Stimulated activated CD4-positive, alpha-beta T cell treated with anti-CD3 and anti-CD28 coated beads, Interleukin-1b, Interleukin-23, amount 100 ng/mL, for 4 hours (primary cell): ENCODE measurements at regions not wholly inside any gene's neighbourhood (a gene's known extent, or its start where the extent isn't known, plus 50 kb on each side); places are given as distances from the start of the nearest gene placed in this dataset.

ENCODE experiments used
- DNase-seq, 2 donors: peaks; one replicate each; pipeline ENCODE4 v3.0.0-alpha.2; 2020; ENCODE audit warnings: low read depth in 2 of 2

DNA sequence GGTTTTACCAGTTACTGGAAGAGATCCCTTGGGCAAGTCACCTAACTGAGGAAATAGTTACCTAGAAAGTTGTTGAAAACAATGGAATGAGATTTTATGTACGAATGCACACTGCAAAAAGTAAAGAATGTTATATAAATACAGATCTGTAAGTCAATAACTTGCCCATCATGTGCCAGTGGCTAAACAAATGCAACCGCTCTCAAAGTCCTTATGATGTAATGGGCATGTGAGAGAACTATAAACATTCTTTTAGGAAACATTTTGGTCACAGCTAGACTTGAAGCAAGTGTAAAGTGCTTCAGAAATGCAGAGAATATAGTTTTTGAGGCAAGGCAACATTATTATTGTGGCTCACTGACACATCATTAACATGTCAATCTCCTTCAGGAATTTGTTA, 1044.5 kb downstream of the TUSC7 start:
- no peak for DNase-seq

DNA sequence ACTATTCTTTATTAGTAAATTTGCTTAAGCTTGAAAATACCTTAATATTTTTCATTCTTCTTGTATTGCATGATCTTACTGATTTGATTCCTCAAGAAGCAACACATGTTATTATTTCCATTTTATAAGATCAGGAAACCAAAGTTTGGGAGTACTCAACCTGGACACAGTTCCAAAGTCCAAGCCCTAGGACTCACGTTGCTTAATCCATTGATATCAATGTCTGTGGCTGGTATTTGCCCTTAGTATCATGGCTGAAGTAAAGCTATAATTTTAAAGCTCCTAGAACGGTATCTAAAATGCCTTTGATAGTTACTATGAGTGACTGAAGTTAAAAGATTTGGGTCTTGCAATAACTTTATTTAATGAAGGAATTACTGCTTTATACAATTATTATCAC, 1045.3 kb downstream of the TUSC7 start:
- no peak for DNase-seq

DNA sequence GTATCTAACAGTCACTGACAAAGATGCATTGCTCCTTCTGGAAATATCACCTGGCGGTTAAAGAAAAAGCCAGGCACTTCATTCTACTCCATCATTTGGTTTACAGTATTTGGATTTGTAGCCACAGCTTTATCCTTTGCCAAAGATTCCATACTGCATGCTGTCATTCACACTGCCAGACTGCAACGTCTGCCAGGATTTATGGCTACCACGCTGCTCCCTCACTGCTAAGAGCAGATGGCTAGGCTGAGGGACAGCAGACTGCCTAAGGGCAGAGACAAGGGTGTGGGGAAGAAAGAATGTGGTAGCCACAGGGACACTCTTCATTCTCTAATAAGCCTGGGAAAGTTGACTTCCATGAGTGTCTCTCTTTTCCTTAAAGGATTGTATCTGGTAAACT, 1047.0 kb downstream of the TUSC7 start:
- no peak for DNase-seq

DNA sequence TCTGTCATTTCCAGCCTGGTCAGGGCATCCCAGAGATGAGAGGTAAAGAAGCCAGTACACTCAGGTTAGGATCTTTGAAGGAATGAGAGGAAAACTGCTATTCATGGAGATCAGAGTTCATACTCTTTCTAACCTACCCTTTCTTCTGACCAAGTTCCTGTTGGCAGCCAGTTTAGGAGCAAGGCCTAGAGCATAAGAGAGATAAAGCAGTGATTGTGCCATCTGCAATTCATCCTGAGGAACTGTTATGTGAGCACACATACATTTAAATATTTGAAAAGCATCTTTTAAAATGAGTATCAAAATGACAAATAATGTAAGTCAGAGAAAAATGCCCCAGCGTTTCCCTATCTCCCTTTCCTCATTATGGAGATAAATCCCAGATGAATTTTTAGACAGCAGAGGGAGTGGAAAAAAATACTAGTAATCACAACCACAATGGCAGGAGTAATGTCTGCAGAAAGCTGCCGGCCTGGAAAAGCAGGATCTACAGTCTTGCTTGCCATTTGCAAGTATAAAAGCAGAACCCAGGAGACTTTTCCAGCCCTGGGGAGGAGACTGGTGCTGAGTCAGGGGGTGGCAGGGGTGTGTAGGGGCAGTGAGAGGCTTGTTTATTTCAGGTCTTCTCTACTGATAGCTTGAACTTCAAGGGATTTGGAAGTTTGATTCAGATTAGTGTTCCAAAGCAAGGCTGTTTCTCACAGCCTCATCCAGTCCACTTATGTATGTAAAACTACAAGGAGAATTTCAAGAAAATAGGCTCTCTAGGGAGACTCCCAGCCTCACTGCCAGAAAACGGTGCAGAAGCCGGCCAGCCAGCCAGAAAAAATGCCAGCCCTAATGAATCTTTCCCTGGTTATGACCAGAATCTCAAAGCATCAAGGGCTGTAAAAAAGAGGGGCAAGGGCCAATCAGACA, 1052.4 kb downstream of the TUSC7 start:
- no peak for DNase-seq

DNA sequence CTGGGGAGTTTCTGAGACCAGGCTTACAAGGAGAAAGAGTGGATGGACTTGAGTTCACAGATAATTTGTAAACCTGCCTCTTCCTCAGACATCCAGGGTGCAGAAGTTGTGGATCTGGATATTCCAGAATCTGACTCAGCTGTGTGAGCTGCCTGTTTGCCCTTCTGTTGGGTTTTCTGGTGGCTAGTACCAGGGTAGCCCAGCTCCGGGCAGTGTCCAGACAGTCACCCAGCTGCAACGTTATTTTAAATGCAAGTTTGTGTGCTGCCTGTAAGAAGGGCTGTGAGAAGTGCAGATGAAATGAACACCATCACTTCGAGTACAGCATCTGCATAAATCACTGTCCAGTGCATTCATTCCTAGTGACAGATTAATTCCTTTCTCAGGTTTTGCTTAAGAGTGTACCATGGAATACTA, 1053.0 kb downstream of the TUSC7 start:
- DNase-seq, result no peak

DNA sequence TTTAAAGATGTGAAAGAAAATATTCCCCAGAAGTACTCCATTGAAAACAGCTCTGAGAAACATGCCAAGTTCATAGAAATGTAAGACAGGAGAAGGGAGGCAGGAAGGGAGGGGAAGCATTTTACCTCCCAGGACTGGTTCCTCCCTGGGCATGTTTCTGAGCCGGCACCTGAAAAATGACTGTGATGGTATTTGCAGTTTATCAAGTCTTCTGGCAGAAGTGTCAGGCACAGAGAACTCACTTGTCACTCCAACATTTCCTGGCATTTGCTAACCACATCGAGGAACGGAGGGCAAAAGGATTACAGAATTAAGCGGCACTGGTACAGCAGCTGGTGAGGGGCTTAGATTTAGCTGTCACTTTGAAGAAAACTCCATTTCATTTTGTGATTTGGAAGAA, 1054.0 kb downstream of the TUSC7 start:
- no peak for DNase-seq

DNA sequence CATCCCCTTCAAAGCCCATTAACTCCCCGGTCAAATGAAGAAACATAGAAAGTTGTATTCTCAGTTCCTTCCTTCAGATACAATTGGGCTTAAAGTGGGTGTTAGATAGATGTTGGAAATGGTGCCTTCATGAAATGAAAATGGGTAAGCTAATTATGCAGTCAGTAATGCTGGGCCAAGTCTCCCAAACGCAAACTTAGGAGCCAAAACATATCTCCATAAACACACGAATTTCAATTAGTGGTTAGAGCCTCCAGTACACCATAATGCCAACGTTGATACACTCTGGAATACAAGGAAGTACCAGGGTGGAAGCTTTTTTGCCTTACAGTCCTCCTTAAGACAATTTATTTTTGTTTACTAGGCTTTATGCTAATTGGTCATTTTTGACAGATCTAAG, 1059.0 kb downstream of the TUSC7 start:
- DNase-seq, result no peak

DNA sequence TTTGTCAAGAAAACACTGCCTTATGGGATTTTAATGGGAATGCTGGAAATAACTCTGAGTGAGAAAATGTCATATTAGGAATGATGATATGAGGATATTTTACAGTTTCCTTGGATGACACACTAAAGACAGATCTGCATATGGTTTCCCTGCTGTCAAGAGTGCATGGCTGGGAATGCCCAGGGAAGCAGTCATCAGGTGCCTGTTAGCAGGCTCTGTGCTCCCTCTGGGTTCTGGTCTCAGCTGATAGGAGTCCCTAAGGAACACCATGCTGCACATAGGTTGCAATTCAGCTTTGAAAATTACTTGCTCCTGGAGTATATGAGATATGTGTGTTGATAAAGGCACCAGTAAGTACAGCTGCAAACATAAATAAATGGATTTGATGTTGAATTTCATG, 1064.6 kb downstream of the TUSC7 start:
- no peak for DNase-seq

DNA sequence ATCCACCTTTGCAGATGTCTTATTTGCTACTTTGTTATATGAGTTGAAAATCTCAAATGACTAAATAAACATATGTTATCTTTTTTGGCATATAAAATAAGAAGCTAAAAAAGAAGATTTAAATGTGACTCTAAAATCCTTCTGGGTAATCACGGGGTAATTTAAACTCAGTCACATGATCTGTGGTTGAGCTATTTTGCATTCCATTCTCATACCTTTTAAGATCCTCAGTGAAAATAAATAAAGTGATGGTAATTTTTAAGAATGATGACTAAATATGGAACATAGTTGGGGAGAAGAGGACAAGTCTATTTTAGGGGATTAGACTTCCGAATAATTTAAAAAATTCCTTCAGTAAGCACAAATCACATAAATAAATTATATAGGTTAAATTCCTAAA, 1076.8 kb downstream of the TUSC7 start:
- no peak for DNase-seq

DNA sequence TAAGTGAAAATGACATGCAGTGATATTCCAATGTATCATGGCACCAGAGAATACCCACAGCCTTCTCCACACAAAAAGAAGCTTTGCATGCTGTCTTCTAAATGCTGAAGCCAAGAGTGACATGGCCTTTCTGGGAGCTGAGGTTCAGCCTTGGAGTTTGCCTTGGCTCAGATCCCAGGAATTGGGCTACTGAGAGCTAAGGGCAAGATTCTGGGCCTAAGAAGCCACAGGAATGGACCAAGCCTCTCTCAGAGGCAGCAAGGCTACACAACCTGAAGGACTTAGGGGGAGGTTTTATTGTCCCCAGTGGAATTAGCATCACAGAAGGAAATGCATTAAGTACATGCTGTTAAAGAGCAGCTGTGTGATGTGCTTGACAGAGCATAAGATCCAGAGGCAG, 1078.5 kb downstream of the TUSC7 start:
- DNase-seq, result no peak

DNA sequence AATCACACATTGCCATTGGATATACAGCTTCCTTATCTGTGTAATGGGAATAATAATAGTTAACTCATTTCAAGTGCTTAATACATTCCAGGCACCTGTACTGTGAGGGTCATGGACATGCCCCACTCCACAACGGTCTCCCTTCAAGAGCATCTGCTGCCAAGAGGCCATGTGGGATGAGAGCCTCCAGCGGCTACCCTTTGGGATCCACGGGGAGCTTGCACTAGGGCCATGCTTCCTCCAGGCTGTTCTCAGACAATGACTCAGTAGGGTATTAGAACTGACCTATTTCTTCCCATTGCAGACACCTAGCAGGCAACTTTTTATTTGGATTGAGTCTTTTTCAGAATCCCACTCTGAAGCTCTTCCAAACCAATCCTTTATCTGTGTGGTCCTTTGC, 1078.9 kb downstream of the TUSC7 start:
- DNase-seq, result no peak

DNA sequence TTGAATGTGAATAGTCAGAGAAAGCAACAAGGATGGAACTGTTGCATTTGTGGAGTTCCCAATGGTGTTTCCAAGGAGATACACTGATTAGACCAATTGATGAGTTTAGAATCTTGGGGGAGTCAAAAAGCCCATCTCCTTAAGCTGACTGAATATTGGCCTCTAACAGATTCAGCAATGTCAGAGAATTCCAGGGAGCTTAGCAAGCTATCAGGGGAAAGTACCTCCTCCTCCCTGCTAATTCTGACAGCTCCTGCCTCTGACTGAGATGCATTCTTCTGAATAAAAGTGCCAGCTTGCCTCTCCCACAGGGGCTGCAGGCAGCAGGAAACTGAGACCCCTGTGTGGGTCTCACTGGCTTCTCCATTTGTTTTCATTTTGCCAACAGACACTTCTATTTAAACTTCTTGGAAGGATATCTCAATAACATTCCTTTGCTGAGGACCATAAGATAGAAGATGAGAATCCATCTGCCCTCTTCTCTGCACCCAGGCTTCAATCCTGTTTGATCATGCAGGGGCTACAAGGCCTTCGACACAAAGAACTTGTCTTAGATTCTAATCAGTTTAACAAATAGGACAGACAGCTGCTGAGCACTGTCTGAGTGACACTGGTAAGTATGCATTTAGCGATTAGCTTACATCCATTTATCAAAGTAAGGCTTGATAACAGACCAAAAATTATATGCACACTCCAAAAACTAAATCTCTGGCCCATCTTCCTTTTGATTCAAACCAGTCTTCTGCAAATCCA, 1080.8 kb downstream of the TUSC7 start:
- DNase-seq, result no peak

DNA sequence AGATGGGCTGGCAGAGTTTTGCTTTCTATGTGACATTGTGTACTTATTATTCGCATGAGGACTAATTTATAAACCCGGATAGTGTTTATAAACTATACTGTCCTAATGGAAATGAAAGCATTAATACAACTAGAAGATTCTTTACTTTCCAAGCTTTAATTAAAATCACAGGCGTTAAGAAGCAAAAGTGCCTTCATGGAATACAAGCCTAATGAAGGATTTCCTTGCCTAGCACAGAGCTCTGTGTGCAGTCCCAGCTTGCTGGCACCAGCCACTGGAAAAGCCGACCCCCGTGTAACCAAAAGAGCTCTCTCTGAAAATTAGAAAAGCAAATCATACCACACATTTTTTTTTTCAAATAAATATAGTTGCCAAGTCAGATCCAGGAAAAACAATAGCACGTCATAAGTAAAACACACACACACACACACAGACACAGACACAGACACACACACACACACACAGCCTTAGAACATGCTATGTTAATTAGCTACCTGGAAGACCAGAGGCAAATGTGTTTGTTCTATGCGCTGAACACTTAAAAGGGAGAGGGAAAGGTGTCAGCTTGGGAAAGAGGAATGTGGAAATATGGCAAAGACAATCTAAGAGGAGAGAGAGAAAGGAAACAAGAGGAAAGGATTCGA, 1084.2 kb downstream of the TUSC7 start:
- DNase-seq, result no peak

DNA sequence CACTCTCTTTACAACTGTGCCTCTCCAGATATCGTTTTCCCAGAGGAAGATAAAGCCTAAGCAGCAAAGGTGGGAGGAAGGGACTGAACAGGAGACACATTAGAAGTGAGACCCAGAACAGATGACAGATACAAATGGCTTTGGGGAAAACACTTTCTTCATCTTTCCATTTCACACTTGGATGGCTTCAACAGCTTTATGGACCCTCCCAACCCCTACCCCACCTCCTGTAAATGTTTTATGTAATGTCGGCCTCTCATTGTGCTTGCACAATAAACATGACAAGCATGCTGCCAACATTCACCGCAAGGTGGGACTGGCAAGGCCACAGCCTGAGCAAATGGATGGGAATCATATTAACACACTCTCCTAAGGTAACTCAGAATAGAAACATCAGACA, 1088.6 kb downstream of the TUSC7 start:
- no peak for DNase-seq

DNA sequence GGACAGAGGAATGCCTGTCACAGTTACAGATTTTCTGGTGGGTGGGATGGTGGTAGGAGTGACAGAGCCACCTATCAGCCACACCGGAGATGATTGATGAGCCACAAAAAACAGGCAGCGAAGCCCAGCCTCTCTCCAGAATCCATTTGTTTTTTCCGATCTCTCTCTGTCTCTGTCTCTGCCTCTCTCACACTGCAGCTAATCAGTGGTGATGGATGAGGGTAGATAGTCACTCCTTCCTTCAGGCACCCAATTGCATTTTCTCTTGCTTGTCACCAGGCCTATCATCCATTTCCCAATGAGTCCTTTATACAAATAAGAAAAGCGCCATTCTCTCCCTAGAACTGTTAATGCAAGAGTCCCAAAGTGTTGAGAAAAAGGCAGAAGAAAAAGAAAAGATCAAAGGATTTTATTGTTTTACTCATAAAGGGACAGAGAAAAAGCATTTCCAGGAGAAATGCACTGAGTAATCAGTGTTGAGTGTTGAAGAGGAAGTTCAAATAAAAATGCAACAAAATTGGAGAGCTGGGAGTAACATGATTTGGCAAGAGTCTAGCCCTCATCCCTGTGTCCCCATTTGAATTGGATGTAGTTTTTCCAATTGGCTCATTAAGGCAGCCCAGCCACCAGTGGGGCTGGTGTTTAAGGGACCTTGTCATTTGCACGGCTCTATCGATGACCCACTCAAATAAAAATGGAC, 1089.3 kb downstream of the TUSC7 start:
- no peak for DNase-seq

DNA sequence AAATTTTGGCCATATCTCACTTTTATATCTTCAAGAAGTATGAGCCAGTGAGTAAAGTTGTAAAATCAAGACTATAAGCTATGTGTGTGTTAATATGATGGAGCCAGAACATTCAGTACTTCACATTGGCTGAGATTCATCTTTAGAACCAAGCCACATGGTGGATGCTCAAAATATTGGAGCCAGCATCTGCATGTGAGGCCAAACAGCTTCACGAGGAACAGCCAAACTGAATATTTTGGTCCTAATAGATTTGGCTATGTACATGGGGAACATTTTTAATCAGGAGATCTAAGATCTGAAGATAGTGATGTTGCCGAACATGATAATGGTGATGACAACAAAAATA, 1089.8 kb downstream of the TUSC7 start:
- no peak for DNase-seq

DNA sequence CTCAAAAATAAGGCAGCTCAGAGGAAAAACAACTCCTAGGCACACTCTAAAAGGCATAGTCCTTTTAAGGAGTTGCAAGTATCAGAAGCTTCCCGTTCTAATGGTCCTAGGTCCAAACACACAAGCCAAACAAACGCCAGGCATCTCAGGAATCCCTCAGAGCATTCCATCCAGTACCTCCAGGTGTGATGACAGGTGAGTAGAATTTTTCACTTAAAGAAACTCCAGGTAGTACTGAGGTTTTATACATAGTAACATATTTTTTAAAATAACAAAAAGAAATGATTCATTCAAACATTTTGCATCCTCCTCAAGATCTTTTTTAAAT, 1092.3 kb downstream of the TUSC7 start:
- DNase-seq, result no peak

DNA sequence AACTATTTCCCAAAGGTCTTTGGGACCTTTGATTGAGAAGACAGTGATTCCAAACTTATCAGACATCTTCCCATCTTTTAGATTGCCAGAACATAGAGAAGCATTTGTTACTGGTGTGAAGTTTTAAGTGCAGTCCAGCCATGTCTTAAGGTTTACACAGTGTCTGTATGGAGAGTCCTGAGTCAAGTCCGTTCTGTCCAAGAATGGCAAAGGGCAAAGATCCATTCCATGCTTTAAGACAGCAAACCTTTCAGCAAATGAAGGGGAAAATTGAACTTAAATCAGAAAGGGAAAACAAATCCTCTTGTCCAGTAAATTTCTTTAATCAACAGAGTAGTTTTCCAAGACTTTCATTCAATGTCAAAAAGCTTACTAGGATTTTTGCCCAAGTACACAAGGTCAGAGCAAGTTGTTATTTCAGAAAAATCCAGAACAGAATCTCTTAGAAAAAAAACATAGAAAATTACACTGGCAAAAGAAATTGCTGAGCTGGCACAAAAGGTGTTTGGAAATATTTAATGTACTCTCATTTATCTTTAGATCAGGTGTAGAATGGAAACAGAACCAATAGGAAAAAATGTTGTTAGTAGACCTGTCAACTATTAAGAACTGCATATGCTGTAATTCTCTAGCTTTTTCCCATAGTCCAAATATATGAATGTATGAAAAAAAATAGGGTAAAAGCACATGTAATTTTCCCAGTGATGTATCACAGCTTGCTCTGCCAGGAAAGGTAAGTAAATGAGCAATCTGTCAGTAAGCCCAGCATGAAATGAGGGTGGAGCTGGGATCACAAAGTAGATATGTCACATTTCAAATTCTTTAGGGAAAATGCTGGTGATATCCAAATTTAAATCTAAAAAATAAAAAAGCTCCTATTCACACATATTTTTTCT, 1099.9 kb downstream of the TUSC7 start:
- DNase-seq, result no peak

DNA sequence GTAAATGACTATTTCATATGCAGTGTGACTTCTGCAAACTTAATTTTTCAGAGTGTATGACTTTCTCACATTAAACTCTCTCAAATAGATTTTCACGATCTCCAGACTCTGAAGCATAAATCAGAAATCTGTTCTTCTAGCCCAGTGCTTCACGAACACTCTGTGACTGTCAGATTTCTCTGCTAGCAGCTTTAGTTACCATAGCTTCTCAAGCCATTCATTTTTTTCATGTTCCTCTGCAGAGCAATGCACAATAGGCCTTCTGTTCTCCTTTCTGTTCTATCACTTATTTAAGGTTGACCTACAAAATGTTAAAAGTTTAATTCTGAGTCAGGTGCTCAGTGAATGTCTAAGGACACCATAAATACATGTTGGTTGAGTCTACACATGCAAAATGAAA, 1102.2 kb downstream of the TUSC7 start:
- no peak for DNase-seq

DNA sequence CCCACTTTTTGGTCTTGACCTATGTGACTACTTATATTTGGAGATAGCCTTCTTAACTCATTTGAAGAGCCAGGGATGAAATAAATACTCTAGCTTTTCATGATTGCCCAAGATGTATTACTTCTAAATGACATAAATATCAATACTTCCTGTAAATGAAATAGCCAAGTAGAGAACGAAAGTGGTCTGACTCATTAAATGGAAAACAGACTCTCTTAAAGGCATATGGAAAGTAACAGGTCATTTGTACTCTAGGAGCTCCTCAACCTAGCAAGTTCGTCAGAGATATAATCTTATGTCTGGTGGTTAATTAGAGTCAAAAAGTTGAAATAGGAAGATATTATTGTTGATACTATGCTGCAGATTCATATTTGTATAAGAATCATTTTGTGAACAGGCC, 1105.4 kb downstream of the TUSC7 start:
- no peak for DNase-seq

DNA sequence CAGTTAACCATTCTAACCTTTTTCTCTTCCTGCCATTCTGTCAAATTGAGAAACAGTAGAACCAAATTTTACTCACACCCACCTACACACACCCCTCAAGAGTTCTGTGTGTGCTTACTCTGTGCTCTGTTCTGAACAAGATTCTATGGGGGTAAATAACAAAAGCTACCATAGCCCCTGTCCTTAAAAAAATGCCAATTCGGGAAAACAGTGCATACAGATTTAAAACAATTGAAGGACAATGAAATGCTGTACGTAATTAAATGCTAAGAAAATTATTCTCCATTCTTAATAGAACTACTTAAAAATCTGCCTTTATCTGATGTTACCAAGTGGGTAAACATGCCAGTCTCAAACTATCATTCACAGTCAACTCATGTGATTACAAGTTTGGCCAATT, 1107.5 kb downstream of the TUSC7 start:
- DNase-seq, result no peak
